ENCODE measurements at regions not wholly inside any gene's neighbourhood (a gene's known extent, or its start where the extent isn't known, plus 50 kb on each side); places are given as distances from the start of the nearest gene placed in this dataset.

- H3K4me2 ChIP-seq = no peak overlapping the region
- H4K20me1 ChIP-seq (ENCODE audit: insufficient read depth) = no peaks in the 10 kb centered on the region
- H3K27me3 ChIP-seq (ENCODE audit: insufficient read depth) = no peaks in the 10 kb centered on the region; the same call in 1 of the 2 replicates
- H3K9ac ChIP-seq = no peak overlapping the region
- no peak for TF ChIP-seq RFX5 (IDR thresholded peaks at IDR 0.05; ENCODE audit: low read length)
- no peak for TF ChIP-seq USF2 (IDR thresholded peaks at IDR 0.05; ENCODE audit: borderline replicate concordance, low read depth, low read length)
- TF ChIP-seq NFIC (IDR thresholded peaks at IDR 0.05; ENCODE audit: borderline replicate concordance) = no peak
- TF ChIP-seq PBX3 (IDR thresholded peaks at IDR 0.05) = no peak
- no peak for TF ChIP-seq RXRA (IDR thresholded peaks at IDR 0.05; ENCODE audit: borderline replicate concordance, low read depth)
- no peak for TF ChIP-seq EZH2phosphoT487 (IDR thresholded peaks at IDR 0.05; ENCODE audit: borderline replicate concordance, low read depth)
- TF ChIP-seq GATA2 (CRISPR knock-in tag; IDR thresholded peaks at IDR 0.05) = no peak
- TF ChIP-seq MAX (IDR thresholded peaks at IDR 0.05; ENCODE audit: low read depth) = no peak
- no peak for TF ChIP-seq MXI1 (IDR thresholded peaks at IDR 0.05; ENCODE audit: low read depth, low read length)
- TF ChIP-seq MEF2A (IDR thresholded peaks at IDR 0.05; ENCODE audit: borderline replicate concordance, low read depth) = no peak
- no peaks in the 10 kb centered on the region for H3K9me2 ChIP-seq
- H3K79me2 ChIP-seq (ENCODE audit: insufficient read depth) = no peaks in the 10 kb centered on the region
- no peaks in the 10 kb centered on the region for H3K36me3 ChIP-seq (replicated peaks in 1 of 2; ENCODE audit: control insufficient read depth in 1 of 2, insufficient read depth in 2 of 2, low read length in 1 of 2)
- H3K4me1 ChIP-seq (ENCODE audit: control insufficient read depth in 1 of 2, insufficient read depth in 2 of 2, low read depth in 1 of 2, low read length in 1 of 2) = peaks cover 0 to 8% of the 10 kb centered on the region in 2 experiments; a peak in 1 of 4 replicates
- WGBS (ENCODE audit: low lambda C conversion rate) = 33% methylated on average over 7 of the region's 9 CpGs
- H3K4me3 ChIP-seq (ENCODE audit: low read depth in 2 of 2, low read length in 1 of 2) = no peak overlapping the region
- POLR2A ChIA-PET = no interaction called here
- H3F3A ChIP-seq (replicated peaks; ENCODE audit: insufficient read depth) = no peaks in the 10 kb centered on the region
- CTCF ChIA-PET = interaction anchor here (1.0 to 1.5 kb wide), 2 partner anchors 19 to 312 kb away, joined by 3 to 4 read pairs; no protein-coding TSS in a partner anchor
- H3K9me3 ChIP-seq = no peaks in the 10 kb centered on the region
- DNase-seq = no peak
- H3K27ac ChIP-seq (ENCODE audit: low read depth in 2 of 2, low read length in 1 of 2) = no peak overlapping the region; a peak in 1 of 4 replicates
- no peak overlapping the region for H2AFZ ChIP-seq (ENCODE audit: low read depth)
Measured at GRCh38 chr11:116329354-116330090, 443.3 kb downstream of the BUD13 start.

GRCh38 chr11:116328851-116329250 lies 443.9 kb downstream of the BUD13 start:
- ChIA-PET POLR2A (no interaction called here), CTCF (interaction anchor here (1.0 to 1.5 kb wide), 2 partner anchors 20 to 313 kb away, joined by 3 to 4 read pairs; no protein-coding TSS in a partner anchor)
- no peaks in the 10 kb centered on the region for H3F3A ChIP-seq (replicated peaks; ENCODE audit: insufficient read depth)
- H3K9ac ChIP-seq = no peak overlapping the region
- no peak overlapping the region for H3K4me3 ChIP-seq (ENCODE audit: low read depth in 2 of 2, low read length in 1 of 2)
- H3K27me3 ChIP-seq (ENCODE audit: insufficient read depth) = no peaks in the 10 kb centered on the region; the same call in 1 of the 2 replicates
- no peak overlapping the region for H3K27ac ChIP-seq (ENCODE audit: low read depth in 2 of 2, low read length in 1 of 2)
- no peak overlapping the region for H3K4me2 ChIP-seq
- DNase-seq = no peak
- WGBS (ENCODE audit: low lambda C conversion rate) = 25% methylated on average over 3 of the region's 3 CpGs
- H3K36me3 ChIP-seq (replicated peaks in 1 of 2; ENCODE audit: control insufficient read depth in 1 of 2, insufficient read depth in 2 of 2, low read length in 1 of 2) = no peaks in the 10 kb centered on the region
- H3K9me3 ChIP-seq = no peaks in the 10 kb centered on the region
- H3K79me2 ChIP-seq (ENCODE audit: insufficient read depth) = no peaks in the 10 kb centered on the region
- no peaks in the 10 kb centered on the region for H4K20me1 ChIP-seq (ENCODE audit: insufficient read depth)
- H3K9me2 ChIP-seq = no peaks in the 10 kb centered on the region
- peaks cover 0 to 8% of the 10 kb centered on the region in 2 experiments; a peak in 1 of 4 replicates for H3K4me1 ChIP-seq (ENCODE audit: control insufficient read depth in 1 of 2, insufficient read depth in 2 of 2, low read depth in 1 of 2, low read length in 1 of 2)
- no peak overlapping the region for H2AFZ ChIP-seq (ENCODE audit: low read depth)
- TF ChIP-seq SMC3 (IDR thresholded peaks at IDR 0.05; ENCODE audit: low read depth, low read length) = no peak
- TF ChIP-seq GATA2 (CRISPR knock-in tag; IDR thresholded peaks at IDR 0.05) = no peak

Measured in SK-N-SH (cell line).